ENCODE measurements at regions not wholly inside any gene's neighbourhood (a gene's known extent, or its start where the extent isn't known, plus 50 kb on each side); places are given as distances from the start of the nearest gene placed in this dataset.

- CTCF ChIA-PET, result no interaction called here
- Histone ChIP-seq H3K27ac (ENCODE audit: control insufficient read depth, insufficient read depth) (no peak overlapping the region), H3K79me2 (ENCODE audit: control insufficient read depth, insufficient read depth, low read length) (no peaks in the 10 kb centered on the region), H3K27me3 (replicated peaks in 1 of 2; ENCODE audit: control insufficient read depth in 2 of 2, insufficient read depth in 2 of 2, low read length in 1 of 2) (no peaks in the 10 kb centered on the region), H3K4me1 (ENCODE audit: control insufficient read depth, insufficient read depth, low read length) (no peaks in the 10 kb centered on the region), H2AFZ (ENCODE audit: control insufficient read depth, low read depth, low read length) (no peak overlapping the region), H3K4me3 (no peak overlapping the region), H4K20me1 (ENCODE audit: control insufficient read depth, insufficient read depth) (no peaks in the 10 kb centered on the region), H3K36me3 (ENCODE audit: control insufficient read depth in 2 of 2, insufficient read depth in 2 of 2, low read length in 1 of 2) (no peaks in the 10 kb centered on the region), H3K9me3 (replicated peaks; ENCODE audit: control insufficient read depth, insufficient read depth, low read length) (no peaks in the 10 kb centered on the region), H3K4me2 (ENCODE audit: control insufficient read depth, insufficient read depth) (no peak overlapping the region), H3K9ac (ENCODE audit: control insufficient read depth, insufficient read depth, low read length) (no peak overlapping the region)
- intact Hi-C loops (cut with micrococcal nuclease; ENCODE audit: unreplicated experiment) (no loop called here), in situ Hi-C loops (cut with MboI) (no loop called here)
- RAD21 ChIA-PET (ENCODE audit: unreplicated experiment), result no interaction called here
- FAIRE-seq, result no peak
- ATAC-seq, result no peak; the same call in 2 of the 3 replicates
- WGBS (ENCODE audit: insufficient coverage, insufficient replicate concordance, low lambda C conversion rate, missing lambda C conversion rate), result 2% methylated on average over 5 of the region's 5 CpGs
- TF ChIP-seq CEBPZ (IDR thresholded peaks at IDR 0.05; ENCODE audit: low read depth, low read length) (no peak), POLR2AphosphoS2 (IDR thresholded peaks at IDR 0.05; ENCODE audit: low read depth, low read length) (no peak), KLF5 (IDR thresholded peaks at IDR 0.05; ENCODE audit: partially characterized antibody) (no peak), RB1 (IDR thresholded peaks at IDR 0.05; ENCODE audit: borderline replicate concordance) (no peak), SPI1 (IDR thresholded peaks at IDR 0.05; ENCODE audit: borderline replicate concordance, insufficient read depth, low read depth, low read length) (no peak)
- SMC1A ChIA-PET (ENCODE audit: uncharacterized antibody, unreplicated experiment), result interaction anchor here (0.6 kb wide), 1 partner anchor 138 kb away, joined by 3 read pairs; no protein-coding TSS in a partner anchor
- BruUV-seq (replicated peaks), result no TSS peak
- POLR2A ChIA-PET, result no interaction called here
- no peak for DNase-seq (ENCODE audit: low read depth, low spot score)
Measured at GRCh38 chr6:8334113-8334512, 101.2 kb downstream of the SLC35B3 start.
